Esophagus squamous epithelium (tissue), 5 donors: ENCODE measurements at regions not wholly inside any gene's neighbourhood (a gene's known extent, or its start where the extent isn't known, plus 50 kb on each side); places are given as distances from the start of the nearest gene placed in this dataset.

Experiments
- DNase-seq: peaks from one replicate; lab custom pipeline; 2025; lab: John Stamatoyannopoulos, UW
- H3K27ac ChIP-seq, 4 donors: fragments of 200-600 bp; sonication (generic); one replicate each; pipeline ENCODE4 v1.5.1; 2016 to 2019; ENCODE audit warnings: mild to moderate bottlenecking in 1 of 4
- H3K27me3 ChIP-seq, 4 donors: fragments of 200-600 bp; sonication (generic); 1 replicate in 3 of 4; 2 replicates in 1 of 4; pipeline versions ENCODE4 v1.5.1 to v1.6.0; 2017 to 2021; ENCODE audit warnings: antibody characterized with exemption in 1 of 4
- H3K36me3 ChIP-seq, 3 donors: fragments of 200-600 bp; sonication (generic); one replicate each; pipeline ENCODE4 v1.5.1; 2016 to 2019
- H3K4me1 ChIP-seq, 3 donors: fragments of 200-600 bp; sonication (generic); one replicate each; pipeline ENCODE4 v1.5.1; 2017 to 2019
- H3K4me3 ChIP-seq, 4 donors: fragments of 200-600 bp; sonication (generic); 1 replicate in 3 of 4; 2 replicates in 1 of 4; pipeline ENCODE4 v1.5.1; 2016 to 2019; ENCODE audit warnings: mild to moderate bottlenecking in 2 of 4, moderate library complexity in 1 of 4
- H3K9me3 ChIP-seq, 3 donors: fragments of 200-600 bp; sonication (generic); one replicate each; pipeline ENCODE4 v1.5.1; 2016 to 2019
- POLR2A ChIP-seq, 4 donors: fragments of 450-650 bp; IDR thresholded peaks; one replicate each; pipeline ENCODE4 v1.6.1; 2017; ENCODE audit warnings: antibody characterized with exemption in 4 of 4, mild to moderate bottlenecking in 4 of 4, moderate library complexity in 3 of 4
- WGBS, 2 donors: methylation state at CpG; one replicate each; pipeline ENCODE4 v1.1.5; 2018; 5-methylcytosine and 5-hydroxymethylcytosine counted together
- intact Hi-C: fragments of 100-400 bp; cut with DNase I; formaldehyde crosslinking; loops from one replicate; pipeline ENCODE4 v1.15.0; 2022
- TF ChIP-seq, protein P1 (sequence below), 6 experiments: fragments of 450-650 bp in 4 of 6; fragments of 200-600 bp in 2 of 6; sonication (generic) in 2 of 6; IDR thresholded peaks; one replicate each; pipeline ENCODE4 v1.5.1; 2016 to 2019; ENCODE audit warnings: antibody characterized with exemption in 6 of 6, mild to moderate bottlenecking in 4 of 6, moderate library complexity in 4 of 6
- donor health status: DM: yes; HTN: yes; CAD: no.

DNA sequence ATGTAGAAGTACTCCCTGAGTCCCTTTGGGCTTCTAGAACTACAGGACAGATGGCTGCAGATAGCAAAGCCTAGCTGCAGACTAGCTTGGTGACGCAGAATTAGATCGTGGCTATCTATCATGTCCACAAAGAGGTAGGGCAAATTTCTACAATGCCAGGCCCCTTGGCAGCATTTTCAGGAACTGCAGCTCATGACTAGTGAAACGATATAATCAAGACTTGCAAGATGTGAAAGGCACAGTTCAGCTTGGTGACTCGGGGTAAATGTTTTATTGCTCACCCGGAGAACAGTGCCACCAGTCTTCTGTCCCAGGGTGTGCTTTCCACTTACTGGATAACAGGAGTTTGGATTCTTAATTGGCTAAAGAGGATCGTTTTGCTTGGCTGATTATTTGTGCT lies 108.7 kb upstream of the LY86 start:
- TF ChIP-seq, protein P1, sequence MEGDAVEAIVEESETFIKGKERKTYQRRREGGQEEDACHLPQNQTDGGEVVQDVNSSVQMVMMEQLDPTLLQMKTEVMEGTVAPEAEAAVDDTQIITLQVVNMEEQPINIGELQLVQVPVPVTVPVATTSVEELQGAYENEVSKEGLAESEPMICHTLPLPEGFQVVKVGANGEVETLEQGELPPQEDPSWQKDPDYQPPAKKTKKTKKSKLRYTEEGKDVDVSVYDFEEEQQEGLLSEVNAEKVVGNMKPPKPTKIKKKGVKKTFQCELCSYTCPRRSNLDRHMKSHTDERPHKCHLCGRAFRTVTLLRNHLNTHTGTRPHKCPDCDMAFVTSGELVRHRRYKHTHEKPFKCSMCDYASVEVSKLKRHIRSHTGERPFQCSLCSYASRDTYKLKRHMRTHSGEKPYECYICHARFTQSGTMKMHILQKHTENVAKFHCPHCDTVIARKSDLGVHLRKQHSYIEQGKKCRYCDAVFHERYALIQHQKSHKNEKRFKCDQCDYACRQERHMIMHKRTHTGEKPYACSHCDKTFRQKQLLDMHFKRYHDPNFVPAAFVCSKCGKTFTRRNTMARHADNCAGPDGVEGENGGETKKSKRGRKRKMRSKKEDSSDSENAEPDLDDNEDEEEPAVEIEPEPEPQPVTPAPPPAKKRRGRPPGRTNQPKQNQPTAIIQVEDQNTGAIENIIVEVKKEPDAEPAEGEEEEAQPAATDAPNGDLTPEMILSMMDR (IDR thresholded peaks at IDR 0.05), result no peak
- TF ChIP-seq POLR2A (IDR thresholded peaks at IDR 0.05), result no peak
- no peaks in the 10 kb centered on the region for H3K36me3 ChIP-seq
- peaks cover 0 to 6% (median 0%) of the 10 kb centered on the region in 3 donors for H3K9me3 ChIP-seq
- WGBS, 2 donors, result 71 to 75% methylated on average over 5 to 6 of the region's 6 CpGs
- intact Hi-C loops, result no loop called here
- no peak for DNase-seq
- H3K4me1 ChIP-seq, result no peaks in the 10 kb centered on the region
- no peak overlapping the region for H3K27ac ChIP-seq
- peaks cover 0 to 5% (median 0%) of the 10 kb centered on the region in 4 donors for H3K27me3 ChIP-seq
- H3K4me3 ChIP-seq, result no peak overlapping the region

DNA sequence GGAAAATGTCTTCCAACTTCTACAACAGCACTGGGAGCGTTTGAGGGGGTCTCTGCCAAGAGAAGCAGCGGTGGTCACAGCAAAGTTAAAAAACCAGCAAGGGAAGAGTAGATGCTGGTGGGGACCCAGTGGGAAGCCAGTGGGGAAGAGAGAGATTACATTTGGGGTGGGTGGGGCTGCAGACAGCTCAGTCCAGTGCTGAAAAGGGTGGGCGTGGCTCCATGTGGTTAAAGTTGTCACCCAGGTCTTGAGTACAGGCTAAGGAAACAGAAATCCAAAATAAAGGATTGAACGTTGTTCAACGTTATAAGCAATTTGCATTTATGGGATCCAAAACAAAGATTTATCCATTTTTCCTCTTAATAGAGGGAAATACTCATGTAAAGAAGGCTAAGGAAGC lies 106.3 kb upstream of the LY86 start:
- TF ChIP-seq, protein P1 (IDR thresholded peaks at IDR 0.05), result no peak
- no peak for TF ChIP-seq POLR2A (IDR thresholded peaks at IDR 0.05)
- no peaks in the 10 kb centered on the region for H3K36me3 ChIP-seq
- WGBS, 2 donors, result 76 to 77% methylated on average over 5 of the region's 5 CpGs
- H3K27ac ChIP-seq, result no peak overlapping the region
- DNase-seq, result no peak
- no peak overlapping the region for H3K4me3 ChIP-seq
- H3K4me1 ChIP-seq, result no peaks in the 10 kb centered on the region
- H3K9me3 ChIP-seq, result peaks cover 0 to 6% (median 0%) of the 10 kb centered on the region in 3 donors
- peaks cover 0 to 5% (median 0%) of the 10 kb centered on the region in 4 donors for H3K27me3 ChIP-seq
- intact Hi-C loops, result no loop called here

DNA sequence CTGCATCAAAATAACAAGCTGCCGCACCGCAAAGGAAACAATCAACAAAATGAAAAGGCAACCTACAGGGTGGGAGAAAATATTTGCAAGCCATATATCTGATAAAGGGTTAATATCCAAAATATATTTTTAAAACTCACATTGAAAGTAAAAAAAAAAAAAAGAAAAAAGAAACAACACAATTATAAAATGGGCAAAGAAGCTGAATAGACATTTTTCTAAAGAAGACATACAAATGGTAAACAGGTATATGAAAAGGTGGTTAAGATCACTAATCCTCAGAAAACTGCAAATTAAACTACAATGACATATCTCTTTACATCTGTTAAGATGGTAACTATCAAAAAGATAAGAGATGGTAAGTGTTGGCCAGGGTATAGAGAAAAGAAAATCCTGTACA lies 105.4 kb upstream of the LY86 start:
- H3K4me1 ChIP-seq, result no peaks in the 10 kb centered on the region
- peaks cover 0 to 6% (median 0%) of the 10 kb centered on the region in 3 donors for H3K9me3 ChIP-seq
- H3K27me3 ChIP-seq, result peaks cover 0 to 5% (median 0%) of the 10 kb centered on the region in 4 donors
- H3K4me3 ChIP-seq, result no peak overlapping the region
- TF ChIP-seq, protein P1 (IDR thresholded peaks at IDR 0.05), result no peak
- no peak for TF ChIP-seq POLR2A (IDR thresholded peaks at IDR 0.05)
- intact Hi-C loops, result no loop called here
- H3K27ac ChIP-seq, result no peak overlapping the region
- DNase-seq, result no peak
- 92 to 93% methylated on average over 2 of the region's 2 CpGs for WGBS, 2 donors
- no peaks in the 10 kb centered on the region for H3K36me3 ChIP-seq

DNA sequence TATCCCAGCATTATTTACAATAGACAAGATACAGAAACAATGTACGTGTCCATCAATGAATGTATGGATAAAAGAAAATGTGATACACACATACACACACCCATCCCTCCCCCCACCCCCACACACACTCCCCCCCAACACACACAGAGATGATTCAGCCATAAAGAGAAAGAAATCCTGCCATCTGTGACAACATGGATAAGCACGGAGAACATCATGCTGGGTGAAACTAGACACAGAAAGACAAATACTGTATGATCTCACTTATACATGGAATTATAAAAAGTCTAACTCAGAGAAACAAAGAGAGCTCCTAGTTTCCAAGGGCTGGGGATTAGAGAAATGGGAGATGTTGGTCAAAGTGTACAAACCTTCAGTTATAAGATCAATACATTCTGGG lies 104.8 kb upstream of the LY86 start:
- intact Hi-C loops, result no loop called here
- no peaks in the 10 kb centered on the region for H3K36me3 ChIP-seq
- WGBS, 2 donors, result 60 to 62% methylated on average over 2 of the region's 2 CpGs
- peaks cover 0 to 6% (median 0%) of the 10 kb centered on the region in 3 donors for H3K9me3 ChIP-seq
- H3K4me3 ChIP-seq, result no peak overlapping the region
- no peak for DNase-seq
- H3K4me1 ChIP-seq, result no peaks in the 10 kb centered on the region
- TF ChIP-seq POLR2A (IDR thresholded peaks at IDR 0.05), result no peak
- TF ChIP-seq, protein P1 (IDR thresholded peaks at IDR 0.05), result no peak
- no peak overlapping the region for H3K27ac ChIP-seq
- H3K27me3 ChIP-seq, result peaks cover 0 to under 1% (median 0%) of the 10 kb centered on the region in 4 donors

DNA sequence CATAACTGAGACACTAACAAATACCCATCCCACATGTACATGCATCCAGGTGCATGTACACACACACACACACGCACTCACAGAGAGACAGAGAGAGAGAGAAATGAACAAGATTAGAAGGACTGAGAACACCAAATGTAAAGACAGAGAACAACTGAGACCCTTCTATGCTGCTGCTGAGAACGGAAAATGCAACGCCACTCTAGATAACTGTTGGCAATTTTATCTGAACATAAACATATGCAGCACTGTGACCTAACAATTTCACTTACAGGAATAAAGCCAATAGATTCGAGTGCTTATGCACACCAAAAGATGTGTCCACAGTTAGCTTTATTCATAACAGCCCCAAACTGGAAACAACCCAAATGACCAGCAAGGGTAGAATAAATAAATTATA lies 103.8 kb upstream of the LY86 start:
- TF ChIP-seq POLR2A (IDR thresholded peaks at IDR 0.05), result no peak
- TF ChIP-seq, protein P1 (IDR thresholded peaks at IDR 0.05), result no peak
- Histone ChIP-seq H3K27me3 (no peaks in the 10 kb centered on the region), H3K4me3 (no peak overlapping the region), H3K4me1 (no peaks in the 10 kb centered on the region), H3K9me3 (peaks cover 0 to 6% (median 0%) of the 10 kb centered on the region in 3 donors), H3K36me3 (no peaks in the 10 kb centered on the region), H3K27ac (no peak overlapping the region)
- intact Hi-C loops, result no loop called here
- 54 to 63% methylated on average over 4 of the region's 4 CpGs for WGBS, 2 donors
- DNase-seq, result no peak
